Heart left ventricle (tissue), 16 donors: ENCODE measurements at regions not wholly inside any gene's neighbourhood (a gene's known extent, or its start where the extent isn't known, plus 50 kb on each side); places are given as distances from the start of the nearest gene placed in this dataset.
A peak's percentile ranks its signal among the peaks of the same experiment; 100 is the strongest.

ENCODE experiments used
- ATAC-seq, 4 donors: fragments of 200-7000 bp; cut with Tn5 transposase; one replicate each; pipeline ENCODE4 v1.9.1; 2020 to 2022; ENCODE audit warnings: moderate library complexity in 4 of 4, mild to moderate bottlenecking in 3 of 4, moderate number of reproducible peaks in 1 of 4
- DNase-seq, 5 donors: peaks; one replicate each; pipeline ENCODE4 v3.0.0-alpha.2; 2020
- H3K27ac ChIP-seq, 12 donors: fragments of 200-600 bp; sonication (generic) in 4 of 12; one replicate each; pipeline versions ENCODE4 v1.5.0 to v1.8.0; 2016 to 2022; ENCODE audit warnings: mild to moderate bottlenecking in 2 of 12
- H3K27me3 ChIP-seq, 9 donors: fragments of 200-600 bp; sonication (generic) in 2 of 9; one replicate each; pipeline versions ENCODE4 v1.5.1 to v1.8.0; 2016 to 2022; ENCODE audit warnings: mild to moderate bottlenecking in 3 of 9
- H3K36me3 ChIP-seq, 9 donors: fragments of 200-600 bp; sonication (generic) in 2 of 9; one replicate each; pipeline versions ENCODE4 v1.5.0 to v1.8.0; 2018 to 2022; ENCODE audit warnings: mild to moderate bottlenecking in 2 of 9
- H3K4me1 ChIP-seq, 12 donors: fragments of 200-600 bp; sonication (generic) in 4 of 12; one replicate each; pipeline versions ENCODE4 v1.5.0 to v1.8.0; 2016 to 2022; ENCODE audit warnings: mild to moderate bottlenecking in 3 of 12
- H3K4me3 ChIP-seq, 12 donors: fragments of 200-600 bp; sonication (generic) in 4 of 12; one replicate each; pipeline versions ENCODE4 v1.5.0 to v1.8.0; 2017 to 2022; ENCODE audit warnings: mild to moderate bottlenecking in 9 of 12, moderate library complexity in 4 of 12
- H3K9me3 ChIP-seq, 12 donors: fragments of 200-600 bp; sonication (generic) in 4 of 12; one replicate each; pipeline versions ENCODE4 v1.5.0 to v1.8.0; 2016 to 2022; ENCODE audit warnings: mild to moderate bottlenecking in 1 of 12
- POLR2A ChIP-seq, 2 donors: fragments of 450-650 bp; IDR thresholded peaks; one replicate each; pipeline ENCODE4 v1.6.1; 2017; ENCODE audit warnings: antibody characterized with exemption in 2 of 2, mild to moderate bottlenecking in 2 of 2, moderate library complexity in 2 of 2
- WGBS, 4 donors: extraction: QIAGEN DNeasy Blood & Tissue Kit in 2 of 4; methylation state at CpG; one replicate each; pipeline versions ENCODE4 v1.1.5 to v1.1.7; 2013 to 2018; 5-methylcytosine and 5-hydroxymethylcytosine counted together
- intact Hi-C, 10 donors: fragments of 100-400 bp; cut with DNase I; formaldehyde crosslinking; loops; one replicate each; pipeline versions ENCODE4 v1.11.1 to v1.14.2; 2022
- TF ChIP-seq, protein P1 (sequence below), 12 donors: fragments of 200-600 bp; sonication (generic) in 4 of 12; IDR thresholded peaks; one replicate each; pipeline versions ENCODE4 v1.5.0 to v1.8.0; 2018 to 2022; ENCODE audit warnings: antibody characterized with exemption in 12 of 12, mild to moderate bottlenecking in 5 of 12
- donor health status: ischemic (EF 13 %, LVEDD 7.1; RV severe dilation, severe dysfunction).
- donor health status: healthy with polysubstance abuse.
- donor health status: DM: no; HTN: yes; CAD: no.
- donor health status: DM: no; HTN: no; CAD: no.
- donor health status: ischemic (EF 25% LVEDD 6.9; RV normal size, moderate dysfunction).
- donor health status: ischemic (EF 25% LVEDD 5.7; RV mildly dilated, moderate dysfunction).
- donor health status: healthy.
- donor health status: DM: yes; HTN: yes; CAD: no.
- donor health status: ischemic (EF 35%, LVEDD 5.7; RV mildly dilated, moderate dysfunction).
- donor health status: nonischemic (EF 11% LVEDD 7.7; RV severe dilation, severe dysfunction).
- donor health status: DM: yes; HTN: yes; CAD: no.
- donor health status: PGD.
- donor health status: ischemic (EF 29% LVEDD 5.4; RV normal size, mild dysfunction).
- donor health status: nonischemic (EF 23%, LVEDD 6.1; RV moderate dilation, normal function).

DNA sequence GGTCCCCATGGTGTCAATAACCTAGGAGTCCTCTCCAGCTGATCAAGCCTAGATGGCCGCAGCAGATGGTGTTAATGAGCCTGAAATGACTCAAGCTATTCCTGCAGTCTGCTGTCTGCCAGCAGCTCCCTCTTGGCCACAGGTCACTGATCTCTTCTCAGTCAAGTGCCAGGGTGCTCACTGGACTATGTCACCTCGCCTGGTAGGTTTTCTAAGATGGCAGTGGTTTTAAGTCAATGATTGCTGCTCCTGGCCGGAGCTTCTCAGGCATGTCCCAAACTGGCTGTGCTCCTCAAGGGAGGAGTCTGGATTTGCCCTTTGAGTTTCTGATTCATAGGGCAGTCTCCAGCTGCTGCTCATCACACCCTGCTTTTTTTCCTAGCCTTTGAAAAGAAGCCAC, 58.6 kb upstream of the SHISA6 start:
- Histone ChIP-seq H3K27ac (no peak overlapping the region), H3K36me3 (no peaks in the 10 kb centered on the region), H3K4me1 (no peaks in the 10 kb centered on the region), H3K27me3 (no peaks in the 10 kb centered on the region), H3K4me3 (no peak overlapping the region), H3K9me3 (peaks cover 0 to 3% (median 0%) of the 10 kb centered on the region in 12 donors)
- intact Hi-C loops: no loop called here
- ATAC-seq (peak in 2 of 4 donors; percentile 51 to 52), DNase-seq (no peak)
- WGBS, 4 donors: 39 to 55% (median 44%) methylated on average over 3 of the region's 3 CpGs
- TF ChIP-seq, protein P1, sequence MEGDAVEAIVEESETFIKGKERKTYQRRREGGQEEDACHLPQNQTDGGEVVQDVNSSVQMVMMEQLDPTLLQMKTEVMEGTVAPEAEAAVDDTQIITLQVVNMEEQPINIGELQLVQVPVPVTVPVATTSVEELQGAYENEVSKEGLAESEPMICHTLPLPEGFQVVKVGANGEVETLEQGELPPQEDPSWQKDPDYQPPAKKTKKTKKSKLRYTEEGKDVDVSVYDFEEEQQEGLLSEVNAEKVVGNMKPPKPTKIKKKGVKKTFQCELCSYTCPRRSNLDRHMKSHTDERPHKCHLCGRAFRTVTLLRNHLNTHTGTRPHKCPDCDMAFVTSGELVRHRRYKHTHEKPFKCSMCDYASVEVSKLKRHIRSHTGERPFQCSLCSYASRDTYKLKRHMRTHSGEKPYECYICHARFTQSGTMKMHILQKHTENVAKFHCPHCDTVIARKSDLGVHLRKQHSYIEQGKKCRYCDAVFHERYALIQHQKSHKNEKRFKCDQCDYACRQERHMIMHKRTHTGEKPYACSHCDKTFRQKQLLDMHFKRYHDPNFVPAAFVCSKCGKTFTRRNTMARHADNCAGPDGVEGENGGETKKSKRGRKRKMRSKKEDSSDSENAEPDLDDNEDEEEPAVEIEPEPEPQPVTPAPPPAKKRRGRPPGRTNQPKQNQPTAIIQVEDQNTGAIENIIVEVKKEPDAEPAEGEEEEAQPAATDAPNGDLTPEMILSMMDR (IDR thresholded peaks at IDR 0.05): no peak
- no peak for TF ChIP-seq POLR2A (IDR thresholded peaks at IDR 0.05)

- intact Hi-C loops: no loop called here
- no peak overlapping the region for H3K4me3 ChIP-seq
- H3K27ac ChIP-seq: no peak overlapping the region
- WGBS, 4 donors: 32 to 49% (median 39%) methylated on average over 3 of the region's 3 CpGs
- ATAC-seq (no peak), DNase-seq (no peak)
- H3K9me3 ChIP-seq: peaks cover 0 to 3% (median 0%) of the 10 kb centered on the region in 12 donors
- TF ChIP-seq POLR2A (IDR thresholded peaks at IDR 0.05): no peak
- TF ChIP-seq, protein P1 (IDR thresholded peaks at IDR 0.05): no peak
- H3K4me1 ChIP-seq: no peaks in the 10 kb centered on the region
- no peaks in the 10 kb centered on the region for H3K36me3 ChIP-seq
- no peaks in the 10 kb centered on the region for H3K27me3 ChIP-seq
These were observed 62.4 kb upstream of the SHISA6 start for GRCh38 chr17:11178581-11178980.

GRCh38 chr17:11177340-11177739, 63.7 kb upstream of the SHISA6 start:
- 74 to 86% (median 79%) methylated on average over 1 of the region's 1 CpG for WGBS, 4 donors
- no peak for DNase-seq
- TF ChIP-seq, protein P1 (IDR thresholded peaks at IDR 0.05): no peak
- no peak for TF ChIP-seq POLR2A (IDR thresholded peaks at IDR 0.05)
- peaks cover 0 to 3% (median 0%) of the 10 kb centered on the region in 12 donors for H3K9me3 ChIP-seq
- H3K4me3 ChIP-seq: no peak overlapping the region
- intact Hi-C loops: no loop called here
- ATAC-seq: no peak
- H3K27ac ChIP-seq: no peak overlapping the region
- no peaks in the 10 kb centered on the region for H3K4me1 ChIP-seq
- no peaks in the 10 kb centered on the region for H3K27me3 ChIP-seq
- H3K36me3 ChIP-seq: no peaks in the 10 kb centered on the region

DNA sequence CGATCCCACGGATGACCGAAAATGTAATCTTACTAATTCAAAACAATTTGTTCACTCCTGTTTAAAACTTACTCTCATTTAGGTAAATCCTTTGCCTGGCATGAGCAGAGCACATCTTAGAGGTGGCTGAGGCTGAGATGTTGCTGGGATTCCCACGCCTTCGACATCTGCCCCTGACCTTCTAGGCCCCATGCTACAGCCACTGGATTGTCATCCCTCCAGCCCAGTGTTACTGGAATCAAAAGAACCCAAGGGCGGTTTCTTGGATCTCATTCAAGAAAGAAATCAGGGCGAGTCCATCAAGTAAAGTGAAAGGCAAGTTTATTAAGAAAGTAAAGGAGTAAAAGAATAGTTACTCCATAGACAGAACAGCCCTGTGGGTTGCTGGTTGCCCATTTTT, 64.5 kb upstream of the SHISA6 start:
- no peak for ATAC-seq
- no peak overlapping the region for H3K4me3 ChIP-seq
- peaks cover 0 to 1% (median 0%) of the 10 kb centered on the region in 9 donors for H3K27me3 ChIP-seq
- TF ChIP-seq, protein P1 (IDR thresholded peaks at IDR 0.05): no peak
- no peak for TF ChIP-seq POLR2A (IDR thresholded peaks at IDR 0.05)
- no peaks in the 10 kb centered on the region for H3K36me3 ChIP-seq
- intact Hi-C loops: no loop called here
- H3K27ac ChIP-seq: peak overlapping the region in 1 of 12 donors; percentile 23
- WGBS, 4 donors: 52 to 66% (median 55%) methylated on average over 7 of the region's 7 CpGs
- H3K4me1 ChIP-seq: no peaks in the 10 kb centered on the region
- peak in 3 of 5 donors; percentile 8 to 34 (median 30) for DNase-seq
- H3K9me3 ChIP-seq: peaks cover 0 to 3% (median 0%) of the 10 kb centered on the region in 12 donors
